ENCODE measurements at regions not wholly inside any gene's neighbourhood (a gene's known extent, or its start where the extent isn't known, plus 50 kb on each side); places are given as distances from the start of the nearest gene placed in this dataset.

DNA sequence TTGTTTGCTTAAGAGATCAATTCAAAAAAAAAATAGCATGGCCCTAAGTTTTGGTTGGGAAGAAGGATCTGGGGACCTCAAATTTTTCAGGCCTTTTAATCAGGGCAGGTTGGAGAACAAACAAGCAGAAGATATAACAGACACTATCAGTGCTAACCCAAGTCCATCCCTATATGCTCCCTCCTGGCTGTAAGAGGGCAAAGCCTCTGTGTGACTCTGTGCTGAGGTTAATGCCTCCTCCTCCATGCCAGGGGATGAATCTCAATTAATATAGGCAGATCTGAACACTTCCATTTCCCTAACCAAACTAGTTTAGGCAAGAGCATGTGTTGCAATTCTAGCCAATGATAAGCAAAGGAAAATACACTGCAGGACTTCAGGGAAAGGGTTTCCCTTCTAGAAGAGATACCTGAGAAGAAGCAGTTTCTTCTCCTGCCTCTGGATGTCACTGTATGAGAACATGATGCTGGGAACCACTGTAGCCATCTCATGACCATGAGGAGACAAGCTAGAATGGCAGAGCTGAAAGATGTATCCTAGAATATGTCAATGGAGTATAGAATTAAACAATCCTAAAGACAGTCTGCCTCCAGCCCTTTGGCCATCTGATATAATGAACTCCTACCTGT is 76.0 kb downstream of the CHD9NB start:
- Histone ChIP-seq H2AFZ (ENCODE audit: low read depth, low read length, poor library complexity, severe bottlenecking) (no peak overlapping the region), H3K79me2 (ENCODE audit: insufficient read depth, low read length) (no peaks in the 10 kb centered on the region), H3K36me3 (ENCODE audit: control insufficient read depth in 1 of 2, insufficient read depth in 2 of 2, low read length in 2 of 2) (no peaks in the 10 kb centered on the region), H3K9me3 (ENCODE audit: control insufficient read depth in 1 of 2, insufficient read depth in 1 of 2, low read depth in 1 of 2, low read length in 2 of 2) (no peaks in the 10 kb centered on the region), H3K27ac (ENCODE audit: low read depth, low read length) (no peak overlapping the region), H3K9ac (ENCODE audit: low read length) (no peak overlapping the region), H3K4me1 (ENCODE audit: control insufficient read depth in 1 of 2, insufficient read depth in 2 of 2, low read length in 2 of 2) (no peaks in the 10 kb centered on the region), H3K4me2 (ENCODE audit: low read length) (no peak overlapping the region), H3K9me2 (ENCODE audit: insufficient read depth) (no peaks in the 10 kb centered on the region), H4K20me1 (ENCODE audit: insufficient read depth) (no peaks in the 10 kb centered on the region), H3K27me3 (ENCODE audit: insufficient read depth, low read length) (no peaks in the 10 kb centered on the region), H3K4me3 (replicated peaks in 1 of 2; ENCODE audit: low read depth in 1 of 2, low read length in 2 of 2) (no peak overlapping the region)
- ChIA-PET RAD21 (ENCODE audit: low non-redundant PET in 1 of 2, low total read pairs in 2 of 2, uncharacterized antibody in 2 of 2, unreplicated experiment in 2 of 2) (no interaction called here), POLR2A (no interaction called here), CTCF (interaction anchor here (0.7 to 1.1 kb wide), 4 partner anchors 9 to 307 kb away, joined by 3 to 5 read pairs (median 4); no protein-coding TSS in a partner anchor)
- BruUV-seq (replicated peaks), result no TSS peak
- intact Hi-C loops (cut with micrococcal nuclease), result loop anchor here (10.0 kb wide), 1 partner anchor 308 kb away; no protein-coding TSS in a partner anchor
- peak; percentile 86 for ATAC-seq
- TF ChIP-seq RAD21 (IDR thresholded peaks at IDR 0.05; ENCODE audit: low read depth) (peak; percentile 54), JUND (IDR thresholded peaks at IDR 0.05) (no peak)
- TF ChIP-seq, protein P1, sequence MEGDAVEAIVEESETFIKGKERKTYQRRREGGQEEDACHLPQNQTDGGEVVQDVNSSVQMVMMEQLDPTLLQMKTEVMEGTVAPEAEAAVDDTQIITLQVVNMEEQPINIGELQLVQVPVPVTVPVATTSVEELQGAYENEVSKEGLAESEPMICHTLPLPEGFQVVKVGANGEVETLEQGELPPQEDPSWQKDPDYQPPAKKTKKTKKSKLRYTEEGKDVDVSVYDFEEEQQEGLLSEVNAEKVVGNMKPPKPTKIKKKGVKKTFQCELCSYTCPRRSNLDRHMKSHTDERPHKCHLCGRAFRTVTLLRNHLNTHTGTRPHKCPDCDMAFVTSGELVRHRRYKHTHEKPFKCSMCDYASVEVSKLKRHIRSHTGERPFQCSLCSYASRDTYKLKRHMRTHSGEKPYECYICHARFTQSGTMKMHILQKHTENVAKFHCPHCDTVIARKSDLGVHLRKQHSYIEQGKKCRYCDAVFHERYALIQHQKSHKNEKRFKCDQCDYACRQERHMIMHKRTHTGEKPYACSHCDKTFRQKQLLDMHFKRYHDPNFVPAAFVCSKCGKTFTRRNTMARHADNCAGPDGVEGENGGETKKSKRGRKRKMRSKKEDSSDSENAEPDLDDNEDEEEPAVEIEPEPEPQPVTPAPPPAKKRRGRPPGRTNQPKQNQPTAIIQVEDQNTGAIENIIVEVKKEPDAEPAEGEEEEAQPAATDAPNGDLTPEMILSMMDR (IDR thresholded peaks at IDR 0.05 in 2 of 3, conservative IDR thresholded peaks at IDR 0.05 in 1 of 3; ENCODE audit: borderline replicate concordance in 1 of 3, insufficient read depth in 1 of 3, low read depth in 2 of 3, low read length in 2 of 3), result peak; percentile 15 to 44 (median 33); a peak in 5 of 6 replicates
- DNase-seq (ENCODE audit: low read depth, low spot score), result peak; percentile 7

DNA sequence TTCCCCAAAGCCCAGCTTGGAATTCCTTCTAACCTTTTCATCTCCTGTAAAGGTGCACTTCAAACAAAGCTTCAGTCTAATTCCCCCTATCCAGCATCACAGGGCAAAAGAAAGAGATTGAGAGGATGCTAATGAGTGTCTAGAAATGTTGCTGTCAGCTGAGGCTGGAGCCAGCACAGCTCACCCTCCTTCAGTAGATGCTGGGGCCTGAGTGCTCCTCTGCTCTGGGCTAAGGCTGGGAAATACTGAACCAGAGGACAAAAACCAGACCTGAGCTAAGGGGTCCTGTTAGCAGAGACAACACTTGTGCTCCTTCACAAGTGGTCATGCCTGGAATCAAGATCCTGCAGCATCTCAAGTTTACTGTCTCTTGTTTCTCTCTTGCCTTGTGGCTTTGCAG is 85.0 kb downstream of the CHD9NB start:
- H3K27ac ChIP-seq (ENCODE audit: low read depth, low read length), result no peak overlapping the region
- H3K4me1 ChIP-seq (ENCODE audit: control insufficient read depth in 1 of 2, insufficient read depth in 2 of 2, low read length in 2 of 2), result peaks cover 0 to 5% of the 10 kb centered on the region in 2 experiments; a peak in 1 of 4 replicates
- DNase-seq (ENCODE audit: low read depth, low spot score) (no peak), ATAC-seq (no peak)
- no peak overlapping the region for H3K9ac ChIP-seq (ENCODE audit: low read length)
- H3K4me3 ChIP-seq (replicated peaks in 1 of 2; ENCODE audit: low read depth in 1 of 2, low read length in 2 of 2), result no peak overlapping the region
- no TSS peak for BruUV-seq (replicated peaks)
- H4K20me1 ChIP-seq (ENCODE audit: insufficient read depth), result no peaks in the 10 kb centered on the region
- no peaks in the 10 kb centered on the region for H3K27me3 ChIP-seq (ENCODE audit: insufficient read depth, low read length)
- H2AFZ ChIP-seq (ENCODE audit: low read depth, low read length, poor library complexity, severe bottlenecking), result no peak overlapping the region
- no peak overlapping the region for H3K4me2 ChIP-seq (ENCODE audit: low read length)
- RAD21 ChIA-PET (ENCODE audit: low non-redundant PET in 1 of 2, low total read pairs in 2 of 2, uncharacterized antibody in 2 of 2, unreplicated experiment in 2 of 2), result no interaction called here
- H3K9me2 ChIP-seq (ENCODE audit: insufficient read depth), result no peaks in the 10 kb centered on the region
- H3K79me2 ChIP-seq (ENCODE audit: insufficient read depth, low read length), result no peaks in the 10 kb centered on the region
- TF ChIP-seq ATF3 (IDR thresholded peaks at IDR 0.05), result no peak
- TF ChIP-seq EZH2phosphoT487 (IDR thresholded peaks at IDR 0.05; ENCODE audit: borderline replicate concordance), result no peak
- no peak for TF ChIP-seq ZBTB33 (IDR thresholded peaks at IDR 0.05; ENCODE audit: extremely low read depth, insufficient replicate concordance, low read length)
- TF ChIP-seq CBX3 (IDR thresholded peaks at IDR 0.05; ENCODE audit: low read depth), result no peak
- no peak for TF ChIP-seq POLR2AphosphoS5 (IDR thresholded peaks at IDR 0.05; ENCODE audit: low read depth, low read length)
- POLR2A ChIA-PET, result no interaction called here
- intact Hi-C loops (cut with micrococcal nuclease), result no loop called here
- CTCF ChIA-PET, result no interaction called here
- H3K36me3 ChIP-seq (ENCODE audit: control insufficient read depth in 1 of 2, insufficient read depth in 2 of 2, low read length in 2 of 2), result no peaks in the 10 kb centered on the region
- no peaks in the 10 kb centered on the region for H3K9me3 ChIP-seq (ENCODE audit: control insufficient read depth in 1 of 2, insufficient read depth in 1 of 2, low read depth in 1 of 2, low read length in 2 of 2)

Data from HCT116 (cell line).